Activated CD4-positive, CD25-positive, alpha-beta regulatory T cell treated with anti-CD3 and anti-CD28 coated beads, Interleukin-2, amount 50 U/mL, for 24 hours (primary cell): ENCODE measurements at regions not wholly inside any gene's neighbourhood (a gene's known extent, or its start where the extent isn't known, plus 50 kb on each side); places are given as distances from the start of the nearest gene placed in this dataset.
"Not testable (repeated sequence)": the region's sequence is repeated elsewhere in the genome, so short reads cannot be mapped to it uniquely, and the experiment has no call there.

Experiments
- ATAC-seq, 2 donors: fragments of 150-1000 bp; cut with Tn5 transposase; one replicate each; pipeline ENCODE4 v1.10.0; 2021; ENCODE audit warnings: mild to moderate bottlenecking in 1 of 2, moderate library complexity in 1 of 2

DNA sequence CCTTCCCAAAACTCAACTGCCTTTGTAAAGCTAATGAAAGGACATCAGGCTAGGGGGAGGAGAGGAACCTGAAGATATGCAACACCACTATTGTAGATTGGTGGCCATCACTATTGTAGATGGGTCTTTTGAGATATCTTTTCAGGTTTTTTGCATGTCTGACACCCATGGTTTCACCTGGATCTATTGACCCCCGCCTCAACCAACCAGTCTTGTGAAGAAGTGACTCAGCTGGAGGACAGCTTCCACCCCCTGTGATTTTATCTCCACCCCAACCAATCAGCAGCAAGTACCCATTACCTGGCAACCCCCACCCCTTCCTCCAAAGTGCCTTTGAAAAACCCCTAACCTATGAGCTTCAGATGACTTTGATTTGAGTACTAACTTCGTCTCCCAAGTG lies 382.6 kb upstream of the GOT2 start:
- no peak for ATAC-seq

DNA sequence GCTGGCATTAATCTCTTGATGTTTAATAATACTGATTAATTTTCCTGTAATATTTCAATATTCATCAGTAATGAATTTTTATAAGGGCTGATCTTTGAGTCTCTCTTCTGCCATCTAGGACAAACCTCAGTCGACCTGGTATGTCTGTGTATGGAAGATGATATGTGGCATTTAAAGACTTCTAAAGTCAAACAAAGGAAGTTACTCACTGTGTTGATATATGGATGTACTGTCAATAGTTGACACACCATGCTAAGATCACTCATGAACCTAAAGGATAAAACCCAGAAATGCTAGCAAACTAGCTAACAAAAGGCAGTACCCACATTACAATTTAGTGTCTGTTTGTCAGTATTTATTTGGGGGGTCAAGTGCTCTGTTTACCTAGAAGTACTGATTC lies 380.7 kb upstream of the GOT2 start:
- no peak for ATAC-seq

DNA sequence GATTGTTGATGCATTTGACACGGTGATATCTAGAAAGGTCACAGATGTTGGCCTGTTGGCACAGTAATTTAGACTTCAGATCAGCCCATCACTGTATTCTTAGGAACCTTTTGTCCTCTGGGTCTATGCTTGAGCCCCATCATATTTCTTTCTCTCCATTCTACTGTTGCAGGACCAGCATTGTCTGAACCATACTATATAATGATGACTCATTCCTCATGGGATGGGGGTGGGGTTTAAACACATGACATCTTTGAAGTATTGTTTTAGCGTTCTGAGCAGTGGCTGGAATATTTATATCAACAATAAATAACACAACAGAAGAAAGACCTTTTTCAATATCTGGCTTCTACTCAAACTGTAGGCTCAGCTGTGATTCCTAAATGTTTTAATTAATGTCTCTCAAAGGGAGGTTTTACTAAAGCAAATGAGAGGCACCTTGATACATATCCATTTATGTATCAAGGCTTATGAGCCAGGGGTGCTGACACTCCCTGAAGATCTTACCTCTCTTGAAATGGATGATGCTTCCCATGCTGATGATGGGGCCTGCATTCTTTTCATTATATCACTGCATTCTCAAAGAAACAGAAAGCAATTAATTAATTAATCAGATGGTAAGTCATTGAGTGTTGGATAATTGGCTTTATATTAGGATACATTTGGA lies 379.0 kb upstream of the GOT2 start:
- ATAC-seq: no peak

DNA sequence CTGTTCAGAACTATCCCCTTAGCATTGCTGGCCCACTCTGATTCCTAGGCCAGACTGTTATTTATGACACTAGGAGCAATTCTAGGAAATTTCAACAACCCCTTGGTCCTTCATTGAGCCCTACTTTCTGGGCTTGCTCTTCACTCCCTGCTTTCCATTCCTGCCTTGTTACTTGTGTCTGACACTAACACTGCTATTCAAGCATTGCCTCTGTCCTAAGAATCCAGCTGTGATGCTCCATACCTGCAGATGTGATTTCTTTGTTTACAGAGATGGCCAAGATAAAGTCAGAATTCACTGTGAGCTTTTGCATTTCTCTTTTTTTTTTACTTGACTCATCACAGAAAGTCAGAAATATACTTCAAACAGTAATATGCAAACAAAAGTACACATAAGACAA lies 377.2 kb upstream of the GOT2 start:
- no peak for ATAC-seq

- ATAC-seq: no peak
Measured at GRCh38 chr16:59108374-59108773, 374.3 kb upstream of the GOT2 start.

GRCh38 chr16:59096682-59097081 lies 362.6 kb upstream of the GOT2 start:
- ATAC-seq: not testable (repeated sequence)

GRCh38 chr16:59090541-59090940 lies 356.4 kb upstream of the GOT2 start:
- ATAC-seq: no peak

GRCh38 chr16:59088431-59088830 lies 354.3 kb upstream of the GOT2 start:
- no peak for ATAC-seq

GRCh38 chr16:59087641-59088040 lies 353.5 kb upstream of the GOT2 start:
- ATAC-seq: no peak

DNA sequence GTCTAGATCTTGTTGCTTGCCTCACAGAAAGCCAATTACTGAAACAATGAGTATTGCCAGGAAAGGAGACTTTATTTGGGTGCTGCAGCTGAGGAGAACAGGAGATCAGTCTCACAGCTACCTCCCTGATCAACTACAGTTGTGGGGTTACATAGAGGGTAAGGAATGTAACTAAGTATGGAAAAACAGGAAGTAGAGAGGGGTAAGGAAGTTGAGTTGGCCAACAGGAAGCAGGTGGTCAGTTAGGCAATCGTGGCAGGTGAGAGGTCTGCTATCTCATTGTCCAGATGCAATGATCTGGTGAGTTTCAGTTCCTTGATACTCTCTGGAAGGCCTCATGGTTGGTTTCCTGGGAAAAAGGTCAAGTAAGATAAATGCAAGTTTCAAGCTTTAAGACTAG lies 333.1 kb upstream of the GOT2 start:
- ATAC-seq: no peak

DNA sequence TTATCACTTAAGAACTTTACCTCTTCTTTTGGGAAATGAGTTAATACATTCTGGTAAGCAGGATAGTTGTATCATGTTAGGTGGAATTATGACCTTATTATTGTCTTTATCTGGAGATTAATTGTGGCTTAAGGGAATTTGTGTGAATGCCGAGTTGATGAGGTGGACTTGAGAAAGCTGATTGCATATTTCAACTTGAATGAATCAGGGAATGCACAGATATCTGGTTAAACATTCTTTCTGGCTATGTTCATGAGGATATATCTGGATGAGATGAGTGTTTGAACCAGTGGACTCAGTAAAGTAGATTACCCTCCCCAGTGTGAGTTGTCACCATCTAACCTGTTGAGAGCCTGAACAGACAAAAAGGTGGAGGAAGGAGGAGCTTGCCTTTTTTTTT lies 326.1 kb upstream of the GOT2 start:
- no peak for ATAC-seq

- ATAC-seq: no peak
Measured at GRCh38 chr16:59058250-59058649, 324.1 kb upstream of the GOT2 start.

- no peak for ATAC-seq
Measured at GRCh38 chr16:59053911-59054310, 319.8 kb upstream of the GOT2 start.

DNA sequence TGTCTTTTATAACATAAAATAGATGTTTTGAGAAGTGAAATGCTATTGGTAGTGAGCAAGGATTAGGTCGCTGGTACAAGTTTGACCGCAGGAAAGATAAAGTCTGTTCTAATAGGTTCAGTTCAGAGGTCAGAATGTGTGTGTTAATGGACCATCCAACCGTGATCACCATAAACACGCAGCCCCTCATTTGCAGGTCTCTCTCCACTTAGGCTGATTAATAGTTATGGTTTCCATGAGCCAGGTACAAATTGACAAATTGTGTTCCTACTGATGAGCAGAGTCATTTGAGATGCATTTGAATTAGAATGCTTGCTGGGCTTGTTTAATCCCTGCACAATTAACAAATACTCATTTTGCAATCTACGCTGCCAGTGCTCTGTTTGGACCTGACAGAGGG lies 318.1 kb upstream of the GOT2 start:
- ATAC-seq: no peak

- ATAC-seq: no peak
Measured at GRCh38 chr16:59048876-59049275, 314.8 kb upstream of the GOT2 start.

DNA sequence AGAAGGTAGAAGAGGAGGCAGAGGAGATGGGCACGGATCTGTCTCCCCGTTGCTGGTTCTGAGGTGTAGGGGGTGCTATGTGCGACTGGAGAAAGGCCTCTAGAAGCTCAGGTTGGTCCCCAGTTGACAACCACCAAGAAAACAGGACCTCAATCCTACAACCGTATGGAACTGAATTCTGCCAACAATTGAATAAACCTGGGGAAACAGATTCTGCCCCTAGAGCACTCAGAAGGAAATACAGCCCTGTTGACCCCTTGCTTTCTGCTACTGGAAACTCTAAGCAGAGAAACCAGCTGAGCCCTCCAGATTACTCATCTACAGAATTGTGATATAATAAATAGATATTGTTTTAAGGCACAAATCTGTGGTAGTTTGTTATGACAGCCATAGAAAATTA lies 313.0 kb upstream of the GOT2 start:
- ATAC-seq: no peak

DNA sequence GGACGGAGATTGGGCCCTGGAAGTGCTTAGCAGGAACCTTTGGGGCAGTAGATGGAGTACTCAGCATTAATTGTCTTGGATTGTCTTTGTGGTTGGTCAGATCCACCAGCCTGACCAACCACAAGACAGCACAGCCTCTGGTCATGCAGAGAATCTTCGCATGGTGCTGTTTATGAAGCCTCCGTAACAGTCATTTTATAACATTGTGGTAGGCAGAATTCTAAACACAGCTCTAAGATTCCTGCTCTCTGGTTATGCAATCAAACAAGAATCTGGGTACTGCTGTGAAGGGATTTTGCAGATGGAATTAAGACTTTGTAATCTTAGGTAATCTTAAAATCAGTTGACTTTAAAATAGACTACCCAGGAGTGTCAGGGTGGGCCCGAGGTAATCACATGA lies 312.2 kb upstream of the GOT2 start:
- no peak for ATAC-seq

GRCh38 chr16:59045501-59045900 lies 311.4 kb upstream of the GOT2 start:
- ATAC-seq: no peak

DNA sequence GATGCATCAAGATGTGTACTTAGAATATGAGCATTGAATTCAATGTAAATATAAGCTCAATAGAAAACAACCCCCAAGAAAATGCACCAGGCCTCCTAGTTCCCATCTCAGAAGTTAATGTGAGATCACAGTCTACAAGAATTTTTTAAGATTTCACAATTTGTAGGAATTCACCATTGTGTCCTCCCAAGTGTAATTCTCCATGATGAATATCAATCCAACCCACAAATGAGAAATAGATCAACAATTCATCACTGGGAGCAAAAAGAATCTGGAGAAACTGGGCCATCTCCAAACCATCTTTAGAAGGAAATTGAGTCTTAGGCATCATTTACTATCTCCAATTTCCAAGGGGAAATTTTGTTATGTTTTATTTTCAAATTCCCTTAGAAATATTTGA lies 310.5 kb upstream of the GOT2 start:
- no peak for ATAC-seq

DNA sequence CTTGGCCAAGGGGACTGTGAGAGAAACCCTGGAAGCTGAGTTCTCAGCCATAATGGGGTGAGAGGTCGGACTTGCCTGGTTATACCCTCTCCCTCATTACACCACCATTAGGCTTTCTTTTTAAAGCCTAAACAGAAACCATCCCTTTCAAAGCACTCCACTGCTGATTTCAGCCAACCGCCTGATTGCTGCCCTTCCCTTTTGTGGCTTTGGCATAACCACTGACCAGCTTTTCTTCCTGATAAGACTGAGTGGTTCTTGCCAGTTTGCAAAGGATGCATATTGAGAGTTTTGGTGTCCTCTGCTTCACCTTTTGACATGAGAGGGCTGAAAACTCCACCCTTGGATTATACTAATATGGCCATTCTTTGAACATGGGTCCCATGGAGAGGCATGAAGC lies 308.2 kb upstream of the GOT2 start:
- no peak for ATAC-seq

GRCh38 chr16:59039066-59039720 lies 305.1 kb upstream of the GOT2 start:
- no peak for ATAC-seq

DNA sequence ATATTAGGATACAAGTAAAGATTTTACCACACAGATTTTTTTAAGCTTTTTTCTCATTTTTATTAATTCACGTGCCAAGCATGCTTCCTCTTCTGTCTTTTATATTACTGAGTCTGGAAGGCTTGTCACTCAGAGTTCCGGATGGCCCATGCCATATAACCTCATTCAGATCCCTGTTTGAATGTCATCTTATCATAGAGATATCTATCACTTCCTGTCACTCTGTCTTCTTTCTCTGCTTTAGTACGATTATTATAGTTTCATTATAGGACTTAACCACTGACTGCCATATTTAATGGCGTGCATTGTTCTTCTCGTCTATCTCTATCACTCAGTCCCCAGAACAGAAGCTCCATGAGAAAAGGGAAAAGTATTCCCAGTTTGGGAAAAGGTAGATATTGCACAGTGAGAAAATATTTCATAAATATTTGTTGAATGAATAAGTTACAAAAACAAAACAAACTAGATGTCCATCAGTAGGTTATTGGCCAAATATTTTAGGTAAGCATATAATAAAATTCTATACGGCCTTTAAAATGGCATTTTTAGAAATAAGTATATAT lies 296.9 kb upstream of the GOT2 start:
- no peak for ATAC-seq

DNA sequence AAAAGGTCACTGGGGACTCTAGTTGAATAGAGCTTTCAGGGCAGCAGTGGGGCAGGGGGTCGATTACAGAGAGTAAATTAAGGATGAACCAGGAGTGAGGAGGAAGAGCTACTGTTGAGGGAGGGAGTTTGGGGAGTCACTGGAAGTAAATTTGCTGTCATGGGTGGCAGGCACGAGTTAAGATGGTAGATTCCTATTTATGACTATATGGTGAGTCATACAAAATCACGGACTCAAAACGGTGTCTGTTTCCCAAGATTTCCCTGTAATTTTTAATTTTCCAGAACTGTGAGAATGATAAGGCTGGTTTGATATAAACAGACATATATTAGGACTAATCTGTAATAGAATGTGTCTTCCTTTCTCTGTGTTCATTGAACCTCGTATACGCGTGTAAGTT lies 287.6 kb upstream of the GOT2 start:
- no peak for ATAC-seq

GRCh38 chr16:59013930-59014329 lies 279.8 kb upstream of the GOT2 start:
- ATAC-seq: no peak

DNA sequence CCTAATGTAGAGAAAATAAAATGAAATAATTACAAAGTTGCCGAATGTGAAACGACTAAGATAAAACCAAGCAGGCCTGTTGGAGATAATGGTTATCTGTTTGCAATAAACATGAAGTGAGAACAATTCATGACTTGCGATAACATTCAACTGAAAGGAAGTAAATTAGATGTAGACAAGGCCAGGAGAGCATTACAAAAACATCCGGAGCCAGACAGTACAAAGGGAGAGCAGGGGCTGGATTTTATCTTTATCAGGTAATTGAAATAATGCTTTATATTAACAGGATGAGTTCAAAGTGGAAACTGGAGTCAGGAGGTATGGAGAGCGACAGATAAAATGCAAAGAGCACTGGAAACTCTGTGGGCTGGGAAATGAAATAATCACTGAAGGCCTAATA lies 265.6 kb upstream of the GOT2 start:
- ATAC-seq: no peak
